C4-2B (cell line): ENCODE measurements at regions not wholly inside any gene's neighbourhood (a gene's known extent, or its start where the extent isn't known, plus 50 kb on each side); places are given as distances from the start of the nearest gene placed in this dataset.

ENCODE experiments used
- CTCF ChIP-seq: fragments of 450-650 bp; conservative IDR thresholded peaks from 2 replicates; pipeline ENCODE4 v1.5.1; 2017; ENCODE audit warnings: mild to moderate bottlenecking
- ZFX ChIP-seq: fragments of 450-650 bp; IDR thresholded peaks from 2 replicates; pipeline ENCODE4 v1.6.1; 2017

DNA sequence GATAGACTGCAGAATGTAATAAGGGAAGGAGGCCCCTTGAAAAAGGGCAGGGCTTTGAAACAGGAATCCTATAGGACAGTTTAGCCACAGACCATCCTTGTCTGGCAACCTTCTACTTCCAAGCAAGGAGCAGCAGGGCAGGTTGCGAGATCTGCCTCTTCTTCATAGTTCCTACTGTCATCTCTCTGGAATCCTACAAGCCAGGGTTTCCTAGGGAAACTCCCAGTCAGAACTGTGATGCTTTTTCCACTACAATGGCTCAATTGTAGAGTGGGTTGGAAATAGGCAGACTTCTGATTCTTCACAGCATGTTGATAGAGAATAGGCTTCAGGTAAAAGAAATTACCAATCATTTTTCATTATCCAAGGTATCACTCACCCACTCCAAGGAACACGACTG, 186.3 kb downstream of the DACT1 start:
- TF ChIP-seq CTCF (no peak), ZFX (no peak)
